MM.1S (cell line): ENCODE measurements at regions not wholly inside any gene's neighbourhood (a gene's known extent, or its start where the extent isn't known, plus 50 kb on each side); places are given as distances from the start of the nearest gene placed in this dataset.

Experiments used
- CTCF ChIP-seq: fragments of 300-600 bp; sonication (generic); IDR thresholded peaks from 2 replicates; pipeline ENCODE4 v1.5.1; 2016; ENCODE audit warnings: antibody characterized with exemption, low read length, mixed read lengths
- EZH2 ChIP-seq: fragments of 300-600 bp; sonication (generic); optimal IDR thresholded peaks from 2 replicates; pipeline ENCODE3; 2017; ENCODE audit warnings: low read depth, mild to moderate bottlenecking, antibody characterized with exemption, low read length, mixed read lengths

- TF ChIP-seq CTCF (no peak), EZH2 (no peak)
These were observed 118.9 kb downstream of the RIPK4 start for GRCh38 chr21:41647806-41648561.
